GM12865 (cell line): ENCODE measurements at regions not wholly inside any gene's neighbourhood (a gene's known extent, or its start where the extent isn't known, plus 50 kb on each side); places are given as distances from the start of the nearest gene placed in this dataset.

Experiments used
- DNase-seq: peaks from one replicate; pipeline ENCODE4 v3.0.0; 2010; ENCODE audit warnings: low read depth
- H3K4me3 ChIP-seq: 2 replicates; pipeline ENCODE4 v1.5.1; 2011; ENCODE audit warnings: mild to moderate bottlenecking, low read depth, low read length, control low read depth
- TF ChIP-seq, protein P1 (sequence below): IDR thresholded peaks from 2 replicates; pipeline ENCODE4 v1.5.1; 2011; ENCODE audit warnings: low read length, control low read depth, low read depth, inconsistent platforms; ENCODE audit not compliant: insufficient read depth; ENCODE audit errors: missing control alignments

DNA sequence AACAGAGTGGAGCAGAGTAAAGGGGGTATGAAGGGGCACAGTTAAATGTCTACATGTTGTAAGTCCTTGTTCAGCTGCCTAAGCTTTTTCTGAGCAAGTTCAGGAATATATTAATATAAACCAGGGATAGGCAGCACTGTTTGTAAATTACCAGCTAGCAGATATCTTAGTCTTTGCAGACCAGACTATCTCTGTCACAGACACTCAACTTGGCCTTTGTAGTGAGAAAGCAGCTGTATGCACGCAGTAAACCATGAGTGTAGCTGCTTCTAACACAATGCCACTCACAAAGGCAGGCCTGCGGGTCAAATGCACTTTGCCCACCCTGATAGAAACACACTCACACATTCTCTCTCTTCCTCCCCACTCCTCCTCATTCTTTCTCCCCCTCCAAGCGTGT is 1016.9 kb downstream of the UQCRFS1 start:
- H3K4me3 ChIP-seq = no peak overlapping the region
- no peak for DNase-seq
- TF ChIP-seq, protein P1, sequence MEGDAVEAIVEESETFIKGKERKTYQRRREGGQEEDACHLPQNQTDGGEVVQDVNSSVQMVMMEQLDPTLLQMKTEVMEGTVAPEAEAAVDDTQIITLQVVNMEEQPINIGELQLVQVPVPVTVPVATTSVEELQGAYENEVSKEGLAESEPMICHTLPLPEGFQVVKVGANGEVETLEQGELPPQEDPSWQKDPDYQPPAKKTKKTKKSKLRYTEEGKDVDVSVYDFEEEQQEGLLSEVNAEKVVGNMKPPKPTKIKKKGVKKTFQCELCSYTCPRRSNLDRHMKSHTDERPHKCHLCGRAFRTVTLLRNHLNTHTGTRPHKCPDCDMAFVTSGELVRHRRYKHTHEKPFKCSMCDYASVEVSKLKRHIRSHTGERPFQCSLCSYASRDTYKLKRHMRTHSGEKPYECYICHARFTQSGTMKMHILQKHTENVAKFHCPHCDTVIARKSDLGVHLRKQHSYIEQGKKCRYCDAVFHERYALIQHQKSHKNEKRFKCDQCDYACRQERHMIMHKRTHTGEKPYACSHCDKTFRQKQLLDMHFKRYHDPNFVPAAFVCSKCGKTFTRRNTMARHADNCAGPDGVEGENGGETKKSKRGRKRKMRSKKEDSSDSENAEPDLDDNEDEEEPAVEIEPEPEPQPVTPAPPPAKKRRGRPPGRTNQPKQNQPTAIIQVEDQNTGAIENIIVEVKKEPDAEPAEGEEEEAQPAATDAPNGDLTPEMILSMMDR = no peak

DNA sequence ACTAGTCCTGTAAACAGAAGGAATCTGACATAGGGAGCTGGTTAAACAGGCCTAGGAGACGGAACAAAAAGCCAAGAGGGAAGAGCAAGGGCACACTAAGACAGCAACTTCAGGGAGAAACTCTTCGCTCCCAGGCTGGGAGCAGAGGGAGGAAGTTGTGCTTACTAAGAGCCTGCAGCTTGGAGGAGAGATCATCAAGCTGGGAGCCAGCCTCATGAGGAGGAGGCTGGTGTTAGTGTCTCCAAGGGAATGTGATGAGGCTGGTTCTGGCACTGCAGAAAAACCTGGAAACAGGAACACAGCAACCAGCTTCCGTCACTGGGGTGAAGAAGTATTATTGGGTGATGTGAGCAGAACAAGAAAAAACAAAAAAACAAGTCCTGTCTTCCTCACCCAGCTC is 1027.3 kb downstream of the UQCRFS1 start:
- no peak for DNase-seq
- TF ChIP-seq, protein P1 = no peak
- H3K4me3 ChIP-seq = no peak overlapping the region

DNA sequence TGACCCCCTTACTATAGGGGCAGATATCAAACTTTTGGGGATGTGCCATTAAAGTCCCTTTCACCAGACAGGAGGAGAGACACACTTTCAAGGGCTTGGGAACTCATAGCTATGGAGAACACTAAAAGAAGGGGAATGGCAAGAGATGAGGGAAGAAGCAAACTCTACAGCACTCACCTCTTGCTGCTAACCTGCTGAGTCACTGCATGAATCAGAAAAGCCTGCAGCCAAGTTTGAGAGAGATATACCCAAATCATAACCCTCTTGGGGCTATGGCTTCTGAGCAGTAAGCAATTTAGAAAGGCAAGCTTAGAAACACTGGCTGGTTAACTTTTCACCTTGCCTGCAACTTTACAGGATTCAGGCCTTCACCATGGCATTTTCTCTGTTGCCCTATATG is 1028.0 kb downstream of the UQCRFS1 start:
- no peak for DNase-seq
- H3K4me3 ChIP-seq = no peak overlapping the region
- TF ChIP-seq, protein P1 = no peak

DNA sequence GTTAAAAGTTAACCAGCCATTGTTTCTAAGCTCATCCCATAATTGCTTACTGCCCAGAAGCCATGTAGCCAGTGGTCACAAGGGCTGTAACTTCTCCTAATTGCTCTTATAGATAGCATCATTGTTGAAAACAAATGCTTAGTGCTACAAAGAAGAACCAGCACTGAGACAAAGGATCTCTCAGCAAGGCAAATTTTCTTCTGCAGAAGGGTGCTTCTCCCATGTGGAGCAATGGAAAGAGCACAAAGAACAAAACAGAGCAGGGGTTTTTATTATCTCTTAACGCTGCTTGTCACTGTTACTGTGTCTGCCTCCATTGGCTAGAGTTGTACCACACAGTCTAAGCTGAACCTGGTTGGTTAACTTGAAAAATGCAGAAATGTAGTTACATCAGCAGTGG is 1036.8 kb downstream of the UQCRFS1 start:
- TF ChIP-seq, protein P1 = no peak
- DNase-seq = no peak

DNA sequence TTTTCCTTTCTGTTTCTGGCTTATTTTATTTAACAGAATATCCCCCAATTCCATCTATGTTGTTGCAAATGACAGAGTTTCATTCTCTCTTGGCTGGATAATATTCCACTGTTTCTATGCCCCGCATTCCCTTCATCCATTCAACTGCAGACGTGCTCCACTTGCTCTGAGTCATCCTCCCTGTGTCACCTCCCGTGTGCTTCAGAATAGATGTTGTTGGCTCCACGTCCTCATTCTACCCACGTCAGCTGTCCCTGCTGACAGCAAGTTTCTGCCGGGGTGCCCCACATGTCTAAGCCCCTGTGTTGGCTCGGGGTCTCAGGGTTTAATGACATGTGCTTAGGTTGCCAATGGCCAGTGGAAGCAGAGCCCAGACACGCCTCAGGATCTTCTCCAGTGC is 1041.0 kb downstream of the UQCRFS1 start:
- H3K4me3 ChIP-seq = no peak overlapping the region
- no peak for DNase-seq
- TF ChIP-seq, protein P1 = no peak

More for the DNA sequence above, 1036.8 kb downstream of the UQCRFS1 start:
- no peak overlapping the region for H3K4me3 ChIP-seq

DNA sequence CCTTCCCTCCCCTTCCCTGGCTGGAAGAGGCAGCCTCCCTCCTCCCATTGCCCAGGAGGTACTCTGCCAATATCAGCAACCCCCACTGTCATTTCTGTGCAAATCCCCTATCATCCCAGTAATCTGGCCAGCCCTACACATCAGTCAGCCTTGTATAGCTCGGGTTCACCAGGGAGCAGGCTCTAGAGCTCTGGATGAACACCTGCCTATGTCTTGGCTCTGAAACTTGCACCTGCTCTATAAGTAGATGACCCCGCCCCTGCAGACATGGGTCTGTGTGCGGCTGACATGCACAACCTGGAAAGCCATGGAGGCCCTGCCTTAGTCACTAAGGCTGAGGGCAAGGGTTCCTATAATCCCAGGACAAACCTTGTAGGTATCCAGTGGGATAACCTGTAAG is 1042.9 kb downstream of the UQCRFS1 start:
- TF ChIP-seq, protein P1 = no peak
- DNase-seq = no peak
- H3K4me3 ChIP-seq = no peak overlapping the region

DNA sequence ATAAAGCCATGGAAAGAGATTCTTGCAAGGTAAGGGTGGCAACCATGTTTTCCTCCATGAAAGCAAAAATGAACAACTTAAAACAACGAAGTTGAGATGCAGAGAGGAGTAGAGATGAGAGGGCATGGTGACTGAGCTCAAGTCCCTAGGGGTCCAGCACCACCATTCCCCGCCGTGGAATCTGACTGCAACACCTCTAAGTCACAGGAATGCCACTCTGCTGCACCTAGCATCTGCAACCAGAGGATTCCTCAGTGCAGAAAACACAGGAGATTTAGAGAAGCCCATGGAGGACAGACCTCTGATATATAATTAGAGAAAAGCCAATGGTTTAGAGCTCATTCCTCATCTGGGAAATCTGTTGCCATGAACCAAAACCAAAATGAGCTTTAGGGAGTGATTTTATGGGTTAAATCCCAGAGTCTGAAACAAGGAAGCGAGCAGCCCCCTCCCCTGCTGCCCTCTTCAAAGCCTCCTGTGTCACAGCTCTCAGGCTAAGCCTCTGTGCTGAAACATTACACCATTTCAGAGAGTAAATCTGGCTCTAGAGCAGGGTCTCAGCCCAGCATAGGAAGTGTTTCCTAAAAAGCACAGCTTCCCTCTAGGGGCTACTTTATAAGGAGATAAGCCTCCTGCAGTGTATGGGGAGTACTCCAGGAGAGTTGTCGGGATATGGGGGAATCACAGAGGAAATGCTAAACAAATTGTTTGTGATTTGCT is 1043.6 kb downstream of the UQCRFS1 start:
- DNase-seq = no peak
- no peak overlapping the region for H3K4me3 ChIP-seq
- TF ChIP-seq, protein P1 = no peak
